ENCODE measurements at regions not wholly inside any gene's neighbourhood (a gene's known extent, or its start where the extent isn't known, plus 50 kb on each side); places are given as distances from the start of the nearest gene placed in this dataset.

GRCh38 chr16:80105751-80106150, 435.0 kb upstream of the DYNLRB2 start:
- TF ChIP-seq CTCF (IDR thresholded peaks at IDR 0.05): no peak
- ATAC-seq (no peak), DNase-seq (no peak)
- H3K27ac ChIP-seq: no peak overlapping the region
- no peaks in the 10 kb centered on the region for H3K9me3 ChIP-seq
- H3K36me3 ChIP-seq: no peaks in the 10 kb centered on the region
- H3K27me3 ChIP-seq: no peaks in the 10 kb centered on the region
- H3K4me1 ChIP-seq: no peaks in the 10 kb centered on the region
- H3K4me3 ChIP-seq: no peak overlapping the region
- intact Hi-C loops (cut with DNase I): no loop called here

GRCh38 chr16:80105160-80105559, 435.6 kb upstream of the DYNLRB2 start:
- intact Hi-C loops (cut with DNase I): no loop called here
- no peak for ATAC-seq

GRCh38 chr16:80104401-80104800, 436.4 kb upstream of the DYNLRB2 start:
- no peaks in the 10 kb centered on the region for H3K9me3 ChIP-seq
- TF ChIP-seq CTCF (IDR thresholded peaks at IDR 0.05): no peak
- DNase-seq: no peak

More at GRCh38 chr16:80105160-80105559, 435.6 kb upstream of the DYNLRB2 start:
- H3K4me3 ChIP-seq: no peak overlapping the region
- DNase-seq: no peak
- H3K9me3 ChIP-seq: no peaks in the 10 kb centered on the region
- no peaks in the 10 kb centered on the region for H3K27me3 ChIP-seq
- H3K36me3 ChIP-seq: no peaks in the 10 kb centered on the region
- TF ChIP-seq CTCF (IDR thresholded peaks at IDR 0.05): no peak
- H3K4me1 ChIP-seq: no peaks in the 10 kb centered on the region
- H3K27ac ChIP-seq: no peak overlapping the region

GRCh38 chr16:80103463-80103862, 437.3 kb upstream of the DYNLRB2 start:
- ATAC-seq (no peak), DNase-seq (no peak)
- no peaks in the 10 kb centered on the region for H3K36me3 ChIP-seq
- no peak overlapping the region for H3K27ac ChIP-seq
- intact Hi-C loops (cut with DNase I): no loop called here
- H3K9me3 ChIP-seq: no peaks in the 10 kb centered on the region
- H3K4me1 ChIP-seq: no peaks in the 10 kb centered on the region
- no peak overlapping the region for H3K4me3 ChIP-seq
- TF ChIP-seq CTCF (IDR thresholded peaks at IDR 0.05): no peak
- H3K27me3 ChIP-seq: peaks cover 0 to 4% of the 10 kb centered on the region in 2 donors

More at GRCh38 chr16:80104401-80104800, 436.4 kb upstream of the DYNLRB2 start:
- Histone ChIP-seq H3K27me3 (no peaks in the 10 kb centered on the region), H3K27ac (no peak overlapping the region), H3K4me1 (no peaks in the 10 kb centered on the region), H3K36me3 (no peaks in the 10 kb centered on the region), H3K4me3 (no peak overlapping the region)
- no peak for ATAC-seq
- intact Hi-C loops (cut with DNase I): no loop called here

- H3K4me1 ChIP-seq: no peaks in the 10 kb centered on the region
- H3K36me3 ChIP-seq: no peaks in the 10 kb centered on the region
- intact Hi-C loops (cut with DNase I): no loop called here
- no peak overlapping the region for H3K27ac ChIP-seq
- H3K9me3 ChIP-seq: peaks cover 0 to 11% of the 10 kb centered on the region in 2 donors
- H3K4me3 ChIP-seq: no peak overlapping the region
- TF ChIP-seq CTCF (IDR thresholded peaks at IDR 0.05): no peak
- peak; percentile 33 for ATAC-seq
- DNase-seq: no peak
- H3K27me3 ChIP-seq: peaks cover 0 to 4% of the 10 kb centered on the region in 2 donors
These were observed 439.8 kb upstream of the DYNLRB2 start for GRCh38 chr16:80100846-80101451.

Data from left lung (tissue), 4 donors.